ENCODE measurements at regions not wholly inside any gene's neighbourhood (a gene's known extent, or its start where the extent isn't known, plus 50 kb on each side); places are given as distances from the start of the nearest gene placed in this dataset.

DNA sequence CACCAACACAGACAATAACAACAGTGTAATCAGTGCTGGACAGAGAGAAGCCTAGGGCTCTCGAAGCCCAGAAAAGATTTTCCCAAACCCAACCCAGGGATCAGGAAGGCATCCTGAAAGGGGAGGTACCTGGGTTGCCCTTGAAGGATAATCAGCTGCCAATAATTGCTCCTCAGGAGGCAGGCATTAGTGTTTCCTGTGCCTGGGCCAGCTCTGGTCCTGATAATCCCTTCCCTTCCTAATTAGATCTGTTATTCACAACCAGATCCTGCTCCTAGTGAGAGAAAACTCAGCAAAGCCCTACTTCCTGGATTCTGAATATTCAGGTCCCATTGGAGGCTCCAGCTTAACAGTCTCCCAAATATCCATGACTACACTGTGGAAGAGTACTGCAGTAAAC lies 117.4 kb downstream of the DMRTA2 start:
- H3K27me3 ChIP-seq (ENCODE audit: control insufficient read depth in 3 of 3, insufficient read depth in 3 of 3, low read length in 2 of 3) = no peaks in the 10 kb centered on the region
- TF ChIP-seq CTCF (IDR thresholded peaks at IDR 0.05; ENCODE audit: control extremely low read depth, extremely low read depth) = no peak
- 48 to 71% methylated on average over 1 of the region's 1 CpG for WGBS, 2 donors
- H3K4me3 ChIP-seq = no peak overlapping the region
- no peaks in the 10 kb centered on the region for H3K36me3 ChIP-seq (ENCODE audit: control insufficient read depth in 4 of 4, insufficient read depth in 4 of 4, low read length in 4 of 4)
- H3K9ac ChIP-seq (ENCODE audit: insufficient read depth in 1 of 2, low read length in 2 of 2) = no peak overlapping the region
- DNase-seq (no peak), ATAC-seq (ENCODE audit: insufficient read depth, low FRiP score) (no peak)
- no peaks in the 10 kb centered on the region for H3K9me3 ChIP-seq (ENCODE audit: control insufficient read depth in 4 of 4, insufficient read depth in 3 of 4, low read length in 3 of 4)
- no peaks in the 10 kb centered on the region for H3K4me1 ChIP-seq (ENCODE audit: control insufficient read depth in 5 of 5, insufficient read depth in 5 of 5, low read length in 5 of 5)
- H3K27ac ChIP-seq (ENCODE audit: low read depth in 1 of 2, low read length in 1 of 2) = no peak overlapping the region

GRCh38 chr1:50300297-50300696 lies 122.9 kb downstream of the DMRTA2 start:
- no peak for DNase-seq
- Histone ChIP-seq H3K36me3 (ENCODE audit: control insufficient read depth in 4 of 4, insufficient read depth in 4 of 4, low read length in 4 of 4) (no peaks in the 10 kb centered on the region), H3K9ac (ENCODE audit: insufficient read depth in 1 of 2, low read length in 2 of 2) (no peak overlapping the region), H3K27me3 (ENCODE audit: control insufficient read depth in 3 of 3, insufficient read depth in 3 of 3, low read length in 2 of 3) (no peaks in the 10 kb centered on the region), H3K4me1 (ENCODE audit: control insufficient read depth in 5 of 5, insufficient read depth in 5 of 5, low read length in 5 of 5) (no peaks in the 10 kb centered on the region), H3K4me3 (no peak overlapping the region), H3K27ac (ENCODE audit: low read depth in 1 of 2, low read length in 1 of 2) (no peak overlapping the region), H3K9me3 (ENCODE audit: control insufficient read depth in 4 of 4, insufficient read depth in 3 of 4, low read length in 3 of 4) (no peaks in the 10 kb centered on the region)
- no peak for ATAC-seq (ENCODE audit: insufficient read depth, low FRiP score)
- no peak for TF ChIP-seq CTCF (IDR thresholded peaks at IDR 0.05; ENCODE audit: control extremely low read depth, extremely low read depth)
- WGBS, 2 donors = 64 to 79% methylated on average over 4 of the region's 4 CpGs

- 83 to 86% methylated on average over 5 of the region's 5 CpGs for WGBS, 2 donors
- Histone ChIP-seq H3K27me3 (ENCODE audit: control insufficient read depth in 3 of 3, insufficient read depth in 3 of 3, low read length in 2 of 3) (no peaks in the 10 kb centered on the region), H3K36me3 (ENCODE audit: control insufficient read depth in 4 of 4, insufficient read depth in 4 of 4, low read length in 4 of 4) (no peaks in the 10 kb centered on the region), H3K27ac (ENCODE audit: low read depth in 1 of 2, low read length in 1 of 2) (no peak overlapping the region), H3K9ac (ENCODE audit: insufficient read depth in 1 of 2, low read length in 2 of 2) (no peak overlapping the region), H3K9me3 (ENCODE audit: control insufficient read depth in 4 of 4, insufficient read depth in 3 of 4, low read length in 3 of 4) (peaks cover 0 to 5% (median 0%) of the 10 kb centered on the region in 4 donors), H3K4me3 (no peak overlapping the region), H3K4me1 (ENCODE audit: control insufficient read depth in 5 of 5, insufficient read depth in 5 of 5, low read length in 5 of 5) (no peaks in the 10 kb centered on the region)
- ATAC-seq (ENCODE audit: insufficient read depth, low FRiP score) (no peak), DNase-seq (no peak)
- TF ChIP-seq CTCF (IDR thresholded peaks at IDR 0.05; ENCODE audit: control extremely low read depth, extremely low read depth) = no peak
Observed at GRCh38 chr1:50295566-50295965, 127.7 kb downstream of the DMRTA2 start.

- no peaks in the 10 kb centered on the region for H3K36me3 ChIP-seq (ENCODE audit: control insufficient read depth in 4 of 4, insufficient read depth in 4 of 4, low read length in 4 of 4)
- peaks cover 0 to 5% (median 0%) of the 10 kb centered on the region in 4 donors for H3K9me3 ChIP-seq (ENCODE audit: control insufficient read depth in 4 of 4, insufficient read depth in 3 of 4, low read length in 3 of 4)
- H3K4me3 ChIP-seq = no peak overlapping the region
- no peak for TF ChIP-seq CTCF (IDR thresholded peaks at IDR 0.05; ENCODE audit: control extremely low read depth, extremely low read depth)
- 73 to 81% methylated on average over 9 of the region's 9 CpGs for WGBS, 2 donors
- H3K4me1 ChIP-seq (ENCODE audit: control insufficient read depth in 5 of 5, insufficient read depth in 5 of 5, low read length in 5 of 5) = no peaks in the 10 kb centered on the region
- peaks cover 0 to 2% (median 0%) of the 10 kb centered on the region in 3 donors for H3K27me3 ChIP-seq (ENCODE audit: control insufficient read depth in 3 of 3, insufficient read depth in 3 of 3, low read length in 2 of 3)
- H3K27ac ChIP-seq (ENCODE audit: low read depth in 1 of 2, low read length in 1 of 2) = no peak overlapping the region
- ATAC-seq (ENCODE audit: insufficient read depth, low FRiP score) = no peak
- DNase-seq = no peak
- no peak overlapping the region for H3K9ac ChIP-seq (ENCODE audit: insufficient read depth in 1 of 2, low read length in 2 of 2)
Observed at GRCh38 chr1:50292276-50292675, 131.0 kb downstream of the DMRTA2 start.
